Amygdala (tissue), 56 donors: ENCODE measurements at regions not wholly inside any gene's neighbourhood (a gene's known extent, or its start where the extent isn't known, plus 50 kb on each side); places are given as distances from the start of the nearest gene placed in this dataset.
A peak's percentile ranks its signal among the peaks of the same experiment; 100 is the strongest.

Source experiments
- DNase-seq, 56 donors: peaks; one replicate each; lab custom pipeline; 2025; lab: John Stamatoyannopoulos, UW

DNA sequence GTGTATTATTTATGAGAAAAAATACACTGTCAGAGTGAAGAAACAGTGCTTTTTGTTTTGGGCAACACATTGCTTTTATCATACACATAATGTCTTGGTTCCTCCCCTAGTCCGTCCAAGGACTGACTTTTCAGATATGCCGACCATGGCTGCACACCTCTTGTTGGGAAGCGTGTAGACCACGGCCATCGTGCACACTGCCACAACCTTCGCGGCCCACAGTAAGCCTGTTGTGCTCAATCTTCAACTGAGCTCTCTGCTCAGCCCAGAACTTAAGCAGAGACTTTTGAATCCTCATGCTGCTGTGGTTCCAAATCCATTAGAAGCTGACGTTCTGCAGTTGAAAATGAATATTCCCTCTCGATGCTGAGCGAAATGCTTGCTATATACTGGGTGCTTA, 157.6 kb upstream of the IRX2 start:
- DNase-seq = peak in 1 of 56 donors; percentile 1

DNA sequence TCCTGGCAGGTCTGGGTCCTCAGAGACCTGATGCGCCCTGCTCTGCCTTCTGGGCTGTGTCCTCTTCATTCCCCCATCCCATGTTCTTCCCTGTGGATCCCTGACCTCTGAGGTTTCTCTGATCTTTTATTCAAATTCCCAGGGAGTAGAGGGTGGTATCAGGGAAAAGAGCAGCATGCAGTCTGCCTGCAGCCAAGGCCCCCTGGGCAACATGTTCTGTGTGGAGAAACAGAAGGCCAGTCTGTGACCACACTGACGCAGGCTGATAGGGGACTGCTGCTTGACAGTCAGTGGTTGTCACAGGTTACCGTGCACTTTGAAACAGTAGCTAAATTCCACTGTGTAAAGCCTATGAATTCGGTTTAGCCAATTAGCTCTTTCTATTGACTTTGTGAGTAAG, 156.6 kb upstream of the IRX2 start:
- DNase-seq = no peak

- no peak for DNase-seq
These were observed 155.0 kb upstream of the IRX2 start for GRCh38 chr5:2906302-2907090.

- DNase-seq = no peak
These were observed 154.3 kb upstream of the IRX2 start for GRCh38 chr5:2905741-2906140.

DNA sequence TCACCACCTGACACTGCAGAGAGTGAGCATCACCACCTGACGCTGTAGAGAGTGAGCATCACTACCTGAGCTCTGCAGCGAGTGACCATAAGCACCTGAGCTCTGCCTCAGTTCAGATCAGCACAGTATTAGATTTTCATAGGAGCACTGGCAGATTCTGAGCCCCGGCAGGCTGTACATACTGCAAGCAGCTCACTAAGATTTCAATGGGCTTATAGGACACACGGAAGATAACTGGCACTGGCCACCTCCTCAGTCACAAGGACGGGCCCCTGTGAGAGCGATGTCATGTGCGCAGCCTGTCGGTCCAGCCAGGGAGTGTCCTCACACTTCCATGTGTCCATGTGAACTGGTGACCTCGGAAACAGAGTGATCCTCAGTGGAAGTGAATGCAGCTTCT, 153.5 kb upstream of the IRX2 start:
- no peak for DNase-seq

GRCh38 chr5:2904399-2904798, 152.9 kb upstream of the IRX2 start:
- DNase-seq = no peak

- DNase-seq = no peak
These were observed 152.2 kb upstream of the IRX2 start for GRCh38 chr5:2903451-2904395.

GRCh38 chr5:2902742-2903297, 151.3 kb upstream of the IRX2 start:
- no peak for DNase-seq

GRCh38 chr5:2902186-2902585, 150.7 kb upstream of the IRX2 start:
- DNase-seq = no peak

DNA sequence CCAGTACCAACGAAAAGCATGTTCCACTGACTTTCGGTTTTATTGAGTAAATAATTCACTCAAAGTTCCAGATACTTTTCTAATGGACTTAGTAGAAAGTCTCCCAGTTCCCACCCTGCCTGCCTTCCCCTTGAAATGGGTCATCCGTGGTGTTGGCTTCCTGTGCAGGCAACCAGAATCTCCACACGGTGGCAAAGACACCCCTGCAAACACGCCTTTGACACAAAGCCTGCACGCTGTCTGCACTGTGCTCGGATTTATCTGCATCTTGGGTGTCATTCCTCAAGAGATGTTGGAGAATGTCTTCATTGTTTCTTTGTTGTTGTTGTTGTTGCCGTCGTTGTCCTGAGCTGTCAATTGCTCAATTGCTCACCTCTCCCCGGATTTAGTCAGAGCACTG, 150.0 kb upstream of the IRX2 start:
- DNase-seq = no peak

DNA sequence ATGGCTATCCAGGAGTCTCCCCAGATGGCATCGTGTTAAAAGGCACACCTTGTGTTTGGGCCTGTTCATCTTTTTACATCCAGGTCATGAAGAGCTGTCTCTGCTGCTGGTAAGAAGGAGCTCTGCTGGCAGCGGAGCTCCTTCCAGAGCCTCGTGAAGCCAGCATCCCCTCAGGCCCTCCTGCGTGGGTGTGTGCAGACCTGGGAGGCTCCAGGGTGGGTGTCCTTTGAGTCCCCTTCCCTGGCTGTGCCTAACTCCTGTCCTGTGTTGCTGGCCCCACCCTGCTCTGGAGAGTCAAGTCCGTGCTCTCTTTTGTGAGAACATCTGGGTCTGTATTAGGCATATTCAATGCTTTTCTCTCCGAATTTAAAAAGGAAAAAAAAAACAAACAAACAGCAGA, 149.6 kb upstream of the IRX2 start:
- DNase-seq = no peak

- DNase-seq = no peak
These were observed 148.9 kb upstream of the IRX2 start for GRCh38 chr5:2900360-2900759.

- DNase-seq = no peak
These were observed 147.8 kb upstream of the IRX2 start for GRCh38 chr5:2899311-2899710.

DNA sequence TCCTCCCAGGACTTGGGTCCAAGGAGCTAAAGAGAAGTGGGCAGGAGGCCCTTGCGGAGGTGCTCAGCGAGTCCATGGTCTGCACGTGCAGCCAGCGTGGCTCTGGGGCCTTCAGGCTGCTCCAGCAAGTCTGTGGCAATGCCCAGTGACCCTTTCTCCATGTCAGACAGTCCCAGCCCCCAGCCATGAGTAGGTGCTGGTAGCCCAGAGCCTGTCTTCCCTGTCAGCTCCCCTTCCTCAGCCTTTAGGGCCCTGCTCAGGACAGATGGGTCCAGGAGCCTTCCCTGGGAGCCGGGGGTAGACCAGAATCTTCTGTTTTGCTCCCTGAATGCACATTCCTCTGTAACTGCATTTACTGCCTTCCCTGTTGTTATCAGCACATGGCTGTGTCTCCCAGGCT, 147.2 kb upstream of the IRX2 start:
- no peak for DNase-seq

- DNase-seq = no peak
These were observed 145.9 kb upstream of the IRX2 start for GRCh38 chr5:2897276-2897961.

- DNase-seq = no peak
These were observed 145.1 kb upstream of the IRX2 start for GRCh38 chr5:2896371-2897275.

DNA sequence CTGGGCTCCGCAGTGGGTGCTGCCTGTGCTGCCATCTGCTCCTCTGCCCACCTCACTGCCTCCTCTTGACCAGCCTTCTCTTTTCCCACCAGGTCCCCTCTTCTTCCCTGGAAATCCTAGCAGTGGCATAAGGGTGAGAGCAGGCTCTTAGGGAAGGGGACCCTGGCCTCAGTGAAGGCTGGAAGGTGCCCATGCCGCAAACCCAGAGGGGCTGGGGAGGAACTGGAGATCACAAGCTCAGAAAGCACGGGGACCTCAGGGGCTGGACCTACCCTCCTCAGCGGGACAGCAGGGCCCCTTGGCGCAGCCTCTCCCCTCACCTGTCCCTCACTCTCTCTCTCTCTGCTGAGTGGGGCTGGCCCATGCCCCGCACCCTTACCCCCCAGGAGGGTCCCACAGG, 144.4 kb upstream of the IRX2 start:
- no peak for DNase-seq

GRCh38 chr5:2895196-2895595, 143.7 kb upstream of the IRX2 start:
- no peak for DNase-seq

- DNase-seq = no peak
These were observed 143.3 kb upstream of the IRX2 start for GRCh38 chr5:2894736-2895135.

- no peak for DNase-seq
These were observed 142.8 kb upstream of the IRX2 start for GRCh38 chr5:2894316-2894715.
